KMS-11 (cell line): ENCODE measurements at regions not wholly inside any gene's neighbourhood (a gene's known extent, or its start where the extent isn't known, plus 50 kb on each side); places are given as distances from the start of the nearest gene placed in this dataset.

Experiments
- H2AFZ ChIP-seq: fragments of 200-600 bp; sonication (generic); 2 replicates; pipeline ENCODE4 v1.6.1; 2016; ENCODE audit warnings: antibody characterized with exemption, mixed run types, low read depth
- H3K27ac ChIP-seq: fragments of 200-600 bp; sonication (generic); 2 replicates; pipeline ENCODE4 v1.6.1; 2016; ENCODE audit warnings: mild to moderate bottlenecking, mixed run types
- H3K27me3 ChIP-seq: fragments of 200-600 bp; sonication (generic); 2 replicates; pipeline ENCODE4 v1.6.1; 2017; ENCODE audit warnings: mild to moderate bottlenecking, low read depth, mixed run types, moderate library complexity; ENCODE audit not compliant: insufficient read depth
- H3K36me3 ChIP-seq: fragments of 200-600 bp; sonication (generic); 2 replicates; pipeline ENCODE4 v1.6.1; 2017; ENCODE audit warnings: mild to moderate bottlenecking, mixed run types; ENCODE audit not compliant: insufficient read depth
- H3K4me1 ChIP-seq: fragments of 200-600 bp; sonication (generic); 2 replicates; pipeline ENCODE4 v1.6.1; 2016; ENCODE audit warnings: mild to moderate bottlenecking, low read depth, mixed run types; ENCODE audit not compliant: poor library complexity, severe bottlenecking
- H3K4me2 ChIP-seq: fragments of 200-600 bp; sonication (generic); 2 replicates; pipeline ENCODE4 v1.7.0; 2016; ENCODE audit warnings: mild to moderate bottlenecking, mixed run types
- H3K4me3 ChIP-seq: fragments of 200-600 bp; sonication (generic); IDR thresholded peaks from 2 replicates; pipeline ENCODE4 v1.6.1; 2017; ENCODE audit warnings: low read depth, low read length, mixed read lengths; ENCODE audit not compliant: insufficient read depth
- H3K79me2 ChIP-seq: fragments of 200-600 bp; sonication (generic); 2 replicates; pipeline ENCODE4 v1.6.1; 2016; ENCODE audit warnings: low read depth, mixed run types; ENCODE audit not compliant: insufficient read depth
- H3K9ac ChIP-seq: fragments of 200-600 bp; sonication (generic); 2 replicates; pipeline ENCODE4 v1.6.1; 2016; ENCODE audit warnings: mild to moderate bottlenecking, mixed run types
- H4K20me1 ChIP-seq: fragments of 200-600 bp; sonication (generic); 2 replicates; pipeline ENCODE4 v1.6.1; 2016; ENCODE audit warnings: mild to moderate bottlenecking, mixed run types; ENCODE audit not compliant: insufficient read depth
- TF ChIP-seq, protein P1 (sequence below): fragments of 200-600 bp; sonication (generic); conservative IDR thresholded peaks from 2 replicates; pipeline ENCODE4 v1.6.1; 2017; ENCODE audit warnings: low read depth, mild to moderate bottlenecking, antibody characterized with exemption, low read length, moderate library complexity, mixed read lengths

DNA sequence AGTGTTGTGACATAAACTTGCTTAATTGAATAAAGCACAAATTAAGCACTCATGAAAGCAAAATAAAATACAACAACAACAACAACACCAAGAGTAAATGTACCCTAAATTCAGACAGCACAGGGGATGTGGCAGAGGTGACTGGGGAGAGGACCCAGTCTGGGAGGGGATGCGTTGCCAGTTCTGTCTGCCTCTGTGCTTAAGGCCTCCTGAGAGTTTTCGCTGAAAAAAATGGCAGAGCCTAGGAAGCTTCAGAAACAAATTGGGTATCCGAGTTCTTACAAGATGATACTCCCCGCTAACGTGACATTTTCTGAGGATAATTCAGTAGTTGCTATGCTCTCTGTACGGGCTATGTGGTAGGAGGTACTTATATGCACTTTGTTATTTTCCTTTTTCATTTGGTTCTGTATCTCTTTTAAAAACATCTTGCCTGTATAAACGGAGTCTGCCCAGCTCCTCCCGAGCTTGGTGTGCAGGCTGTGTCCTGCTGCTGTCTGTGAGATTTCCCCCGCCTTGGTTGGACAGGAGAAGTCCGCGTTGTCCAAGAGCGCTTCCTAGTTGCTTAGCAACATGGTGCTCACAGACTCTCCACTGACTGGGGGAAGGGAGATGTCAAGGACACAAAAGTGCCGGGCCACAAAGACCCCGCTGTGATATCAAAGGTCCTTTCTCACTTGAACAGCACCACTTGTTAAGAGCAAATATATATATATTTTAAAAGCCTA is 134.2 kb upstream of the CPHXL start:
- no peaks in the 10 kb centered on the region for H3K27me3 ChIP-seq
- TF ChIP-seq, protein P1, sequence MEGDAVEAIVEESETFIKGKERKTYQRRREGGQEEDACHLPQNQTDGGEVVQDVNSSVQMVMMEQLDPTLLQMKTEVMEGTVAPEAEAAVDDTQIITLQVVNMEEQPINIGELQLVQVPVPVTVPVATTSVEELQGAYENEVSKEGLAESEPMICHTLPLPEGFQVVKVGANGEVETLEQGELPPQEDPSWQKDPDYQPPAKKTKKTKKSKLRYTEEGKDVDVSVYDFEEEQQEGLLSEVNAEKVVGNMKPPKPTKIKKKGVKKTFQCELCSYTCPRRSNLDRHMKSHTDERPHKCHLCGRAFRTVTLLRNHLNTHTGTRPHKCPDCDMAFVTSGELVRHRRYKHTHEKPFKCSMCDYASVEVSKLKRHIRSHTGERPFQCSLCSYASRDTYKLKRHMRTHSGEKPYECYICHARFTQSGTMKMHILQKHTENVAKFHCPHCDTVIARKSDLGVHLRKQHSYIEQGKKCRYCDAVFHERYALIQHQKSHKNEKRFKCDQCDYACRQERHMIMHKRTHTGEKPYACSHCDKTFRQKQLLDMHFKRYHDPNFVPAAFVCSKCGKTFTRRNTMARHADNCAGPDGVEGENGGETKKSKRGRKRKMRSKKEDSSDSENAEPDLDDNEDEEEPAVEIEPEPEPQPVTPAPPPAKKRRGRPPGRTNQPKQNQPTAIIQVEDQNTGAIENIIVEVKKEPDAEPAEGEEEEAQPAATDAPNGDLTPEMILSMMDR = no peak
- no peaks in the 10 kb centered on the region for H3K79me2 ChIP-seq
- no peak overlapping the region for H3K4me2 ChIP-seq
- H3K4me1 ChIP-seq = no peaks in the 10 kb centered on the region
- no peak overlapping the region for H3K9ac ChIP-seq
- H3K27ac ChIP-seq = no peak overlapping the region
- no peaks in the 10 kb centered on the region for H4K20me1 ChIP-seq
- no peak overlapping the region for H2AFZ ChIP-seq
- no peaks in the 10 kb centered on the region for H3K36me3 ChIP-seq
- no peak overlapping the region for H3K4me3 ChIP-seq

- no peak overlapping the region for H3K4me3 ChIP-seq
- TF ChIP-seq, protein P1 = no peak
- H3K27ac ChIP-seq = no peak overlapping the region
Measured at GRCh38 chr16:75861311-75862097, 135.2 kb upstream of the CPHXL start.

GRCh38 chr16:75862098-75862386 is 135.8 kb upstream of the CPHXL start:
- Histone ChIP-seq H3K4me2 (no peak overlapping the region), H3K27me3 (no peaks in the 10 kb centered on the region), H2AFZ (no peak overlapping the region), H3K9ac (no peak overlapping the region), H3K36me3 (no peaks in the 10 kb centered on the region), H3K79me2 (no peaks in the 10 kb centered on the region), H3K4me1 (no peaks in the 10 kb centered on the region), H3K27ac (no peak overlapping the region), H3K4me3 (no peak overlapping the region), H4K20me1 (no peaks in the 10 kb centered on the region)
- TF ChIP-seq, protein P1 = no peak

More at GRCh38 chr16:75861311-75862097, 135.2 kb upstream of the CPHXL start:
- Histone ChIP-seq H3K4me1 (no peaks in the 10 kb centered on the region), H3K4me2 (no peak overlapping the region), H3K9ac (no peak overlapping the region), H3K36me3 (no peaks in the 10 kb centered on the region), H3K79me2 (no peaks in the 10 kb centered on the region), H4K20me1 (no peaks in the 10 kb centered on the region), H3K27me3 (no peaks in the 10 kb centered on the region), H2AFZ (no peak overlapping the region)

DNA sequence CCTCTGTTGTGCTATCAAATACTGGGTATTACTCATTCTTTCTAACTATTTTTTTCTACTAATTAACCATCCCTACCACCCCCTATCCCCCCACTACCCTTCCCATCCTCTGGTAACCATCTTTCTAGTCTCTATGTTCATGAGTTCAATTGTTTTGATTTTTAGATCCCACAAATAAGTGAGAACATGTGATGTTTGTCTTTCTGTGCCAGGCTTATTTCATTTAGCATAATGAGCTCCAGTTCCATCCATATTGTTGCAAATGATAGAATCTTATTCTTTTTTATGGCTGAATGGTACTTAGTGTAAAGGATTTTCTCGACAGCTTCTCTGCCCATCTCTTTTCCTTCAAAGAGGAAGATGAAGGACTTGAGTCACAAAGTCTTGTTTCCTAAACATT is 138.0 kb upstream of the CPHXL start:
- Histone ChIP-seq H3K9ac (no peak overlapping the region), H3K4me1 (no peaks in the 10 kb centered on the region), H3K79me2 (no peaks in the 10 kb centered on the region), H3K4me3 (no peak overlapping the region), H4K20me1 (no peaks in the 10 kb centered on the region), H3K27ac (no peak overlapping the region), H3K4me2 (no peak overlapping the region), H3K36me3 (no peaks in the 10 kb centered on the region), H3K27me3 (no peaks in the 10 kb centered on the region), H2AFZ (no peak overlapping the region)
- TF ChIP-seq, protein P1 = no peak
